GM12878 (cell line): ENCODE measurements at regions not wholly inside any gene's neighbourhood (a gene's known extent, or its start where the extent isn't known, plus 50 kb on each side); places are given as distances from the start of the nearest gene placed in this dataset.

ENCODE experiments used
- ATAC-seq: fragments of 200-7000 bp; cut with Tn5 transposase; 3 replicates; pipeline ENCODE4 v1.9.1; 2020; ENCODE audit warnings: mild to moderate bottlenecking, moderate library complexity
- BruUV-seq: library from RNA; stranded (reverse); fragments of 400-500 nt; replicated peaks from 2 replicates; lab custom pipeline; 2021; lab: Mats Ljungman, UMichigan
- CTCF ChIA-PET: fragments of 300-600 bp; sonication (Branson Sonifier 250); formaldehyde crosslinking; extraction: SDS; loops from one replicate; lab custom pipeline; 2021; ENCODE audit warnings: inconsistent platforms; lab: Yijun Ruan, JAX
- POLR2A ChIA-PET: fragments of 350-600 bp; formaldehyde crosslinking; extraction: SDS; loops from one replicate; lab custom pipeline; 2021; ENCODE audit warnings: inconsistent platforms; lab: Charles Lee
- RAD21 ChIA-PET: fragments of 300-600 bp; sonication (Branson Sonifier 250); formaldehyde crosslinking; loops from one replicate; lab custom pipeline; 2023; ENCODE audit warnings: antibody characterized with exemption; ENCODE audit not compliant: unreplicated experiment; lab: Charles Lee
- SMC1A ChIA-PET: fragments of 300-600 bp; sonication (Branson Sonifier 250); formaldehyde crosslinking; loops from one replicate; lab custom pipeline; 2023; ENCODE audit not compliant: unreplicated experiment, uncharacterized antibody; lab: Charles Lee
- DNase-seq: peaks from one replicate; pipeline ENCODE4 v3.0.0-alpha.2; 2011; ENCODE audit warnings: low read depth, low spot score
- FAIRE-seq: peaks from 3 replicates; lab custom pipeline; 2011; peaks lifted over from hg19 to GRCh38; lab: Jason Lieb, UNC
- H2AFZ ChIP-seq: 2 replicates; pipeline ENCODE4 v1.6.0; 2011; ENCODE audit warnings: low read depth, low read length, control low read depth; ENCODE audit not compliant: control insufficient read depth
- H3K27ac ChIP-seq: 2 replicates; pipeline ENCODE4 v1.5.1; 2011; ENCODE audit warnings: control low read depth; ENCODE audit not compliant: control insufficient read depth, insufficient read depth
- H3K27me3 ChIP-seq, 2 experiments: replicated peaks in 1 of 2; 2 replicates each; pipeline versions ENCODE4 v1.6.0 to v1.6.1; 2011; ENCODE audit warnings: low read length in 1 of 2; ENCODE audit not compliant: control insufficient read depth in 2 of 2, insufficient read depth in 2 of 2
- H3K36me3 ChIP-seq, 2 experiments: 2 replicates each; pipeline ENCODE4 v1.5.1; 2011; ENCODE audit warnings: low read length in 1 of 2; ENCODE audit not compliant: control insufficient read depth in 2 of 2, insufficient read depth in 2 of 2
- H3K4me1 ChIP-seq: 2 replicates; pipeline ENCODE4 v1.6.1; 2011; ENCODE audit warnings: mild to moderate bottlenecking, low read length, moderate library complexity, mixed read lengths; ENCODE audit not compliant: control insufficient read depth, insufficient read depth
- H3K4me2 ChIP-seq: 2 replicates; pipeline ENCODE4 v1.6.0; 2011; ENCODE audit warnings: control low read depth; ENCODE audit not compliant: control insufficient read depth, insufficient read depth
- H3K4me3 ChIP-seq: fragments of 200-600 bp; sonication (generic); 2 replicates; pipeline ENCODE4 v1.5.1; 2016
- H3K79me2 ChIP-seq: 2 replicates; pipeline ENCODE4 v1.6.0; 2011; ENCODE audit warnings: low read length; ENCODE audit not compliant: control insufficient read depth, insufficient read depth
- H3K9ac ChIP-seq: 2 replicates; pipeline ENCODE4 v1.8.0; 2011; ENCODE audit warnings: low read length, control low read depth, mixed read lengths; ENCODE audit not compliant: control insufficient read depth, insufficient read depth
- H3K9me3 ChIP-seq: replicated peaks from 3 replicates; pipeline ENCODE4 v1.5.1; 2011; ENCODE audit warnings: mild to moderate bottlenecking, low read length; ENCODE audit not compliant: control insufficient read depth, insufficient read depth
- H4K20me1 ChIP-seq: 2 replicates; pipeline ENCODE4 v1.6.0; 2011; ENCODE audit not compliant: control insufficient read depth, insufficient read depth
- BRCA1 ChIP-seq: IDR thresholded peaks from 2 replicates; pipeline ENCODE4 v1.6.1; 2011; ENCODE audit warnings: low read depth, low read length, improper control_type of control experiment
- DPF2 ChIP-seq: fragments of 450-650 bp; IDR thresholded peaks from 2 replicates; pipeline ENCODE4 v1.6.1; 2017; ENCODE audit warnings: mild to moderate bottlenecking
- KDM1A ChIP-seq: fragments of 200-600 bp; sonication (generic); IDR thresholded peaks from 2 replicates; pipeline ENCODE4 v1.6.1; 2016; ENCODE audit warnings: borderline replicate concordance
- KLF5 ChIP-seq: fragments of 450-650 bp; IDR thresholded peaks from 2 replicates; pipeline ENCODE4 v1.6.1; 2014; ENCODE audit warnings: mild to moderate bottlenecking; ENCODE audit not compliant: partially characterized antibody
- NR2F1 ChIP-seq: fragments of 450-650 bp; conservative IDR thresholded peaks from 2 replicates; pipeline ENCODE4 v1.6.1; 2017; ENCODE audit warnings: mild to moderate bottlenecking
- PML ChIP-seq: IDR thresholded peaks from 2 replicates; pipeline ENCODE4 v1.6.1; 2012; ENCODE audit warnings: low read length, inconsistent platforms
- POLR2AphosphoS2 ChIP-seq: IDR thresholded peaks from 2 replicates; pipeline ENCODE4 v1.6.1; 2011; ENCODE audit warnings: low read depth, mild to moderate bottlenecking, low read length, improper control_type of control experiment, moderate library complexity
- RB1 ChIP-seq: fragments of 450-650 bp; formaldehyde crosslinking; IDR thresholded peaks from 2 replicates; pipeline ENCODE4 v1.6.1; 2017; ENCODE audit warnings: mild to moderate bottlenecking, borderline replicate concordance
- SMAD5 ChIP-seq: IDR thresholded peaks from 2 replicates; pipeline ENCODE4 v1.6.1; 2016; ENCODE audit warnings: antibody characterized with exemption, low read depth
- SMC3 ChIP-seq: IDR thresholded peaks from 2 replicates; pipeline ENCODE4 v1.6.1; 2011; ENCODE audit warnings: low read length, improper control_type of control experiment, borderline replicate concordance
- TARDBP ChIP-seq: IDR thresholded peaks from 2 replicates; pipeline ENCODE4 v1.6.1; 2016; ENCODE audit warnings: borderline replicate concordance
- TCF3 ChIP-seq: IDR thresholded peaks from 2 replicates; pipeline ENCODE4 v1.6.1; 2012; ENCODE audit warnings: low read depth, mild to moderate bottlenecking, low read length, borderline replicate concordance; ENCODE audit not compliant: insufficient read depth
- YY1 ChIP-seq: IDR thresholded peaks from 2 replicates; pipeline ENCODE4 v1.6.1; 2011; ENCODE audit warnings: low read depth, mild to moderate bottlenecking, low read length
- WGBS: methylation state at CpG from one replicate; pipeline ENCODE4 v1.1.6; 2016; ENCODE audit warnings: low lambda C conversion rate; ENCODE audit not compliant: insufficient replicate concordance, insufficient coverage; ENCODE audit errors: missing lambda C conversion rate; 5-methylcytosine and 5-hydroxymethylcytosine counted together
- in situ Hi-C: fragments of 300-500 bp; cut with MboI; formaldehyde crosslinking; loops from 9 replicates; pipeline ENCODE4 v1.14.3; 2018; ENCODE audit warnings: mixed read lengths
- intact Hi-C: fragments of 100-400 bp; cut with micrococcal nuclease; formaldehyde crosslinking; loops from one replicate; pipeline ENCODE4 v1.14.2; 2022; ENCODE audit not compliant: unreplicated experiment
- TF ChIP-seq, protein P1 (sequence below): fragments of 150-350 bp; IDR thresholded peaks from 2 replicates; pipeline ENCODE4 v1.6.1; 2014; ENCODE audit warnings: mild to moderate bottlenecking, low read depth, low read length
- TF ChIP-seq, protein P2 (sequence below): fragments of 450-650 bp; IDR thresholded peaks from 2 replicates; pipeline ENCODE4 v1.6.1; 2017; ENCODE audit warnings: low read depth, mild to moderate bottlenecking, moderate library complexity
- TF ChIP-seq, protein P3 (sequence below): fragments of 450-650 bp; IDR thresholded peaks from 2 replicates; pipeline ENCODE4 v1.6.1; 2018; ENCODE audit warnings: mild to moderate bottlenecking, low read depth, moderate library complexity; ENCODE audit not compliant: partially characterized antibody

DNA sequence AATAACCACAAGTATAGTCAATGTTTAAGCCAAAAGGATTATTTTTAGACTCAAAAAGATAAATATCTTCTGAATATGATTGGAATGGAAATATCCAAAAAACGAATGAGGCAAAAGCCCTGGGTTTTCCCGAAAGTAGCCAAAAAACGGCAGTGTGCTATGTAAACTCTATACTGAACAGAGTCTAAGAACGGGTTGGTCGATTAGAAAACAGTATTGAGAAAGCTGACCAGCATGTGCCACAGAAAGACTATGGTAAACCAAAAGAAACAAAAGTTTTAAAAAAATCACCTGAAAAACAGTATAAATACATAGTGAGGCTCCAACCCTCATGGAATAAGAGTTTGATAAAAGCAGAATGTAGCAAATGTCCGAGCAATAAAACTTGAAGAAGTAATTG lies 92.0 kb upstream of the DLGAP1 start (continued):
- TF ChIP-seq, protein P1, sequence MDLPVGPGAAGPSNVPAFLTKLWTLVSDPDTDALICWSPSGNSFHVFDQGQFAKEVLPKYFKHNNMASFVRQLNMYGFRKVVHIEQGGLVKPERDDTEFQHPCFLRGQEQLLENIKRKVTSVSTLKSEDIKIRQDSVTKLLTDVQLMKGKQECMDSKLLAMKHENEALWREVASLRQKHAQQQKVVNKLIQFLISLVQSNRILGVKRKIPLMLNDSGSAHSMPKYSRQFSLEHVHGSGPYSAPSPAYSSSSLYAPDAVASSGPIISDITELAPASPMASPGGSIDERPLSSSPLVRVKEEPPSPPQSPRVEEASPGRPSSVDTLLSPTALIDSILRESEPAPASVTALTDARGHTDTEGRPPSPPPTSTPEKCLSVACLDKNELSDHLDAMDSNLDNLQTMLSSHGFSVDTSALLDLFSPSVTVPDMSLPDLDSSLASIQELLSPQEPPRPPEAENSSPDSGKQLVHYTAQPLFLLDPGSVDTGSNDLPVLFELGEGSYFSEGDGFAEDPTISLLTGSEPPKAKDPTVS = no peak
- TF ChIP-seq, protein P2, sequence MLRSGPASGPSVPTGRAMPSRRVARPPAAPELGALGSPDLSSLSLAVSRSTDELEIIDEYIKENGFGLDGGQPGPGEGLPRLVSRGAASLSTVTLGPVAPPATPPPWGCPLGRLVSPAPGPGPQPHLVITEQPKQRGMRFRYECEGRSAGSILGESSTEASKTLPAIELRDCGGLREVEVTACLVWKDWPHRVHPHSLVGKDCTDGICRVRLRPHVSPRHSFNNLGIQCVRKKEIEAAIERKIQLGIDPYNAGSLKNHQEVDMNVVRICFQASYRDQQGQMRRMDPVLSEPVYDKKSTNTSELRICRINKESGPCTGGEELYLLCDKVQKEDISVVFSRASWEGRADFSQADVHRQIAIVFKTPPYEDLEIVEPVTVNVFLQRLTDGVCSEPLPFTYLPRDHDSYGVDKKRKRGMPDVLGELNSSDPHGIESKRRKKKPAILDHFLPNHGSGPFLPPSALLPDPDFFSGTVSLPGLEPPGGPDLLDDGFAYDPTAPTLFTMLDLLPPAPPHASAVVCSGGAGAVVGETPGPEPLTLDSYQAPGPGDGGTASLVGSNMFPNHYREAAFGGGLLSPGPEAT = no peak
- TF ChIP-seq POLR2AphosphoS2 (no peak), YY1 (no peak), DPF2 (no peak), RB1 (no peak), KDM1A (no peak), KLF5 (no peak), TARDBP (no peak)

DNA sequence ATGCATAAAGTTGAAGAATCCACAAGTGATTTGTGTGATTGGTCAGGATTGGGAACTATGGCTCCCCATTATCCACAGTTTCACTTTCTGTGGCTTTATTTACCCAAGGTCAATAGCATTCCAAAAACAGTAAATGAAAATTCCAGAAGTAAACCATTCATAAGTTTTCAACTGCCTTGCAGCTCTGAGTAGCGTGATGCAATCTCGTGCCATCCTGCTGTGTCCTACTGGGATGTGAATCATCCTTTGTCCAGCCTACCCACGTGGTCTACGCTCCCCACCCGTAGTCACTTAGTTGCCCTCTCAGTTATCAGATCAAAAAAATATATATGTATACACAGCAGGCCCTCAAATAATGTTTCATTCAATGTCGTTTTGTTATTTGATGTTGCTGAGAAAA lies 89.0 kb upstream of the DLGAP1 start:
- Histone ChIP-seq H3K4me2 (no peak overlapping the region), H2AFZ (no peak overlapping the region), H3K4me1 (no peaks in the 10 kb centered on the region), H3K9ac (no peak overlapping the region), H4K20me1 (no peaks in the 10 kb centered on the region), H3K27ac (no peak overlapping the region), H3K79me2 (no peaks in the 10 kb centered on the region), H3K9me3 (no peaks in the 10 kb centered on the region; the same call in 2 of the 3 replicates), H3K36me3 (no peaks in the 10 kb centered on the region), H3K27me3 (no peaks in the 10 kb centered on the region), H3K4me3 (no peak overlapping the region)
- CTCF ChIA-PET = interaction anchor here (0.6 kb wide), 1 partner anchor 320 kb away, joined by 3 read pairs; no protein-coding TSS in a partner anchor
- FAIRE-seq (no peak), ATAC-seq (no peak), DNase-seq (no peak)
- 1% methylated on average over 6 of the region's 6 CpGs for WGBS
- SMC1A ChIA-PET = no interaction called here
- in situ Hi-C loops (no loop called here), intact Hi-C loops (no loop called here)
- RAD21 ChIA-PET = interaction anchor here (0.7 kb wide), 1 partner anchor 273 kb away, joined by 4 read pairs; no protein-coding TSS in a partner anchor
- TF ChIP-seq, protein P3, sequence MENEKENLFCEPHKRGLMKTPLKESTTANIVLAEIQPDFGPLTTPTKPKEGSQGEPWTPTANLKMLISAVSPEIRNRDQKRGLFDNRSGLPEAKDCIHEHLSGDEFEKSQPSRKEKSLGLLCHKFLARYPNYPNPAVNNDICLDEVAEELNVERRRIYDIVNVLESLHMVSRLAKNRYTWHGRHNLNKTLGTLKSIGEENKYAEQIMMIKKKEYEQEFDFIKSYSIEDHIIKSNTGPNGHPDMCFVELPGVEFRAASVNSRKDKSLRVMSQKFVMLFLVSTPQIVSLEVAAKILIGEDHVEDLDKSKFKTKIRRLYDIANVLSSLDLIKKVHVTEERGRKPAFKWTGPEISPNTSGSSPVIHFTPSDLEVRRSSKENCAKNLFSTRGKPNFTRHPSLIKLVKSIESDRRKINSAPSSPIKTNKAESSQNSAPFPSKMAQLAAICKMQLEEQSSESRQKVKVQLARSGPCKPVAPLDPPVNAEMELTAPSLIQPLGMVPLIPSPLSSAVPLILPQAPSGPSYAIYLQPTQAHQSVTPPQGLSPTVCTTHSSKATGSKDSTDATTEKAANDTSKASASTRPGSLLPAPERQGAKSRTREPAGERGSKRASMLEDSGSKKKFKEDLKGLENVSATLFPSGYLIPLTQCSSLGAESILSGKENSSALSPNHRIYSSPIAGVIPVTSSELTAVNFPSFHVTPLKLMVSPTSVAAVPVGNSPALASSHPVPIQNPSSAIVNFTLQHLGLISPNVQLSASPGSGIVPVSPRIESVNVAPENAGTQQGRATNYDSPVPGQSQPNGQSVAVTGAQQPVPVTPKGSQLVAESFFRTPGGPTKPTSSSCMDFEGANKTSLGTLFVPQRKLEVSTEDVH = no peak
- no peak for TF ChIP-seq TCF3
- no peak for TF ChIP-seq KLF5
- no peak for TF ChIP-seq TARDBP
- TF ChIP-seq PML = no peak
- TF ChIP-seq NR2F1 = no peak
- no peak for TF ChIP-seq BRCA1
- TF ChIP-seq SMC3 = no peak
- TF ChIP-seq SMAD5 = no peak
- POLR2A ChIA-PET = interaction anchor here (0.6 kb wide), 1 partner anchor 76 kb away, joined by 6 read pairs; no protein-coding TSS in a partner anchor
- no TSS peak for BruUV-seq
